ENCODE measurements at regions not wholly inside any gene's neighbourhood (a gene's known extent, or its start where the extent isn't known, plus 50 kb on each side); places are given as distances from the start of the nearest gene placed in this dataset.
"Not testable (repeated sequence)": the region's sequence is repeated elsewhere in the genome, so short reads cannot be mapped to it uniquely, and the experiment has no call there.

DNA sequence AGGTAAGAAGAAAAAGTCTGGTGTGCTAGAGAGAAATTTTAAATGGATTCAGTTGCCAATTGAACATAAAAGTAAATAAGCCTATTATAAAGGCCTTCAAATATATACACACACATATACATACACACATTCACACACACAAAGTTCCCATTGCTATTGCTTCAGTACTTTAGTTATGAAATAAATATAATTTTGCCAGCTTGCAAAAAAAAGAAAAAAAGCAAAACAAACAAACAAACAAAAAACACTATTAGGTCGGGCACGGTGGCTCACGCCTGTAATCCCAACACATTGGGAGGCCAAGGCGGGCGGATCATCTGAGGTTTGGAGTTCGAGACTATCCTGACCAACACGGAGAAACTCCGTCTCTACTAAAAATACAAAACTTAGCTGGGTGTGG, 80.3 kb downstream of the SPIN4 start:
- Histone ChIP-seq H4K20me1 (ENCODE audit: insufficient read depth, low read length) (no peaks in the 10 kb centered on the region), H3K79me2 (ENCODE audit: insufficient read depth, low read length) (no peaks in the 10 kb centered on the region), H3K4me2 (ENCODE audit: insufficient read depth, low read length) (no peak overlapping the region), H3K27ac (ENCODE audit: low read length) (no peak overlapping the region), H3K9me3 (ENCODE audit: insufficient read depth, low read length, severe bottlenecking) (no peaks in the 10 kb centered on the region), H3K4me3 (ENCODE audit: low read depth in 1 of 2, low read length in 2 of 2) (no peak overlapping the region), H3K27me3 (ENCODE audit: insufficient read depth, low read length, poor library complexity) (no peaks in the 10 kb centered on the region), H3K4me1 (ENCODE audit: insufficient read depth, low read length) (no peaks in the 10 kb centered on the region), H3K36me3 (ENCODE audit: insufficient read depth, low read length) (no peaks in the 10 kb centered on the region), H3K9ac (ENCODE audit: low read depth, low read length) (no peak overlapping the region), H2AFZ (ENCODE audit: low read depth, low read length) (no peak overlapping the region)
- ATAC-seq (ENCODE audit: insufficient read depth, low read depth): no peak
- no peak for DNase-seq
- TF ChIP-seq EZH2 (IDR thresholded peaks at IDR 0.05; ENCODE audit: borderline replicate concordance, low read depth, low read length, severe bottlenecking) (no peak), CTCF (IDR thresholded peaks at IDR 0.05; ENCODE audit: borderline replicate concordance, extremely low read depth, low read length, poor library complexity, severe bottlenecking) (no peak)

GRCh38 chrX:63258144-63258543, 93.0 kb downstream of the SPIN4 start:
- no peak overlapping the region for H3K9ac ChIP-seq (ENCODE audit: low read depth, low read length)
- DNase-seq: no peak
- no peak overlapping the region for H3K4me3 ChIP-seq (ENCODE audit: low read depth in 1 of 2, low read length in 2 of 2)
- H3K27ac ChIP-seq (ENCODE audit: low read length): no peak overlapping the region
- H4K20me1 ChIP-seq (ENCODE audit: insufficient read depth, low read length): no peaks in the 10 kb centered on the region
- H3K9me3 ChIP-seq (ENCODE audit: insufficient read depth, low read length, severe bottlenecking): no peaks in the 10 kb centered on the region
- TF ChIP-seq EZH2 (IDR thresholded peaks at IDR 0.05; ENCODE audit: borderline replicate concordance, low read depth, low read length, severe bottlenecking): no peak
- TF ChIP-seq CTCF (IDR thresholded peaks at IDR 0.05; ENCODE audit: borderline replicate concordance, extremely low read depth, low read length, poor library complexity, severe bottlenecking): no peak
- no peaks in the 10 kb centered on the region for H3K4me1 ChIP-seq (ENCODE audit: insufficient read depth, low read length)
- no peak overlapping the region for H2AFZ ChIP-seq (ENCODE audit: low read depth, low read length)
- no peak for ATAC-seq (ENCODE audit: insufficient read depth, low read depth)
- H3K79me2 ChIP-seq (ENCODE audit: insufficient read depth, low read length): no peaks in the 10 kb centered on the region
- no peak overlapping the region for H3K4me2 ChIP-seq (ENCODE audit: insufficient read depth, low read length)
- no peaks in the 10 kb centered on the region for H3K36me3 ChIP-seq (ENCODE audit: insufficient read depth, low read length)
- no peaks in the 10 kb centered on the region for H3K27me3 ChIP-seq (ENCODE audit: insufficient read depth, low read length, poor library complexity)

DNA sequence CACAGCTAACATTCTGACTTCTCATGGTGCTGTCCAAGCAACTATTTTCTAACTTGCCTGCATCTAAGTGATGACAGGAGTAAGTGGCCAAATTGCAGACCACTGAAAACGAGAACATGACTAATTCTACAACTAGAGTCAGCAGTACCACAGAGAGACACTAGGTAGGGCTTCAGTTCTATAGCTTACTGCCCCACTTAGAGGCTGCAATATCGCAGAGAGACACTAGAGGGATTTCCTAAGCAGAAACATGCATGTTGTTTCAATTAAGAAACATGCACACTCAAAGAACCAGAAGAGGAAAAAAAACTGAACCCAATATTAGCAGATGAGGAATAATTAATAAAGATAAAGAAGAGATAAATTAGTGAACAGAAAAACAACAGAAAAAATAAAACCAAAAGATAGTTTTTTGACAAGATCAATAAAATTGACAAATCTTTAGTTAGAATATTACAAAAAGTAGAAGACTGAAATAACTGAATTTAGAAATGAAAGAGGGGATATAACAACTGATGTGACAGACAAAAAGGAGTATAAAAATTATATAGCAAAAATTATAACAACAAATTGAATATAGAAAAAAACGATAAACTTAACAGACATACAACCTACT, 100.8 kb downstream of the SPIN4 start:
- H3K4me1 ChIP-seq (ENCODE audit: insufficient read depth, low read length): no peaks in the 10 kb centered on the region
- no peak overlapping the region for H3K9ac ChIP-seq (ENCODE audit: low read depth, low read length)
- no peaks in the 10 kb centered on the region for H3K9me3 ChIP-seq (ENCODE audit: insufficient read depth, low read length, severe bottlenecking)
- ATAC-seq (ENCODE audit: insufficient read depth, low read depth) (peak; percentile 85), DNase-seq (peak; percentile 62)
- no peak overlapping the region for H3K27ac ChIP-seq (ENCODE audit: low read length)
- H3K4me3 ChIP-seq (ENCODE audit: low read depth in 1 of 2, low read length in 2 of 2): no peak overlapping the region
- TF ChIP-seq EZH2 (IDR thresholded peaks at IDR 0.05; ENCODE audit: borderline replicate concordance, low read depth, low read length, severe bottlenecking): no peak
- peak; percentile 84 for TF ChIP-seq CTCF (IDR thresholded peaks at IDR 0.05; ENCODE audit: borderline replicate concordance, extremely low read depth, low read length, poor library complexity, severe bottlenecking)
- H2AFZ ChIP-seq (ENCODE audit: low read depth, low read length): no peak overlapping the region
- H3K79me2 ChIP-seq (ENCODE audit: insufficient read depth, low read length): no peaks in the 10 kb centered on the region
- no peaks in the 10 kb centered on the region for H3K27me3 ChIP-seq (ENCODE audit: insufficient read depth, low read length, poor library complexity)
- H4K20me1 ChIP-seq (ENCODE audit: insufficient read depth, low read length): no peaks in the 10 kb centered on the region
- no peaks in the 10 kb centered on the region for H3K36me3 ChIP-seq (ENCODE audit: insufficient read depth, low read length)
- H3K4me2 ChIP-seq (ENCODE audit: insufficient read depth, low read length): no peak overlapping the region

- H3K4me1 ChIP-seq (ENCODE audit: insufficient read depth, low read length); H2AFZ ChIP-seq (ENCODE audit: low read depth, low read length); H3K79me2 ChIP-seq (ENCODE audit: insufficient read depth, low read length); H3K4me2 ChIP-seq (ENCODE audit: insufficient read depth, low read length); H3K27me3 ChIP-seq (ENCODE audit: insufficient read depth, low read length, poor library complexity); DNase-seq; H3K27ac ChIP-seq (ENCODE audit: low read length); ATAC-seq (ENCODE audit: insufficient read depth, low read depth); H3K9ac ChIP-seq (ENCODE audit: low read depth, low read length); H4K20me1 ChIP-seq (ENCODE audit: insufficient read depth, low read length); H3K36me3 ChIP-seq (ENCODE audit: insufficient read depth, low read length); H3K9me3 ChIP-seq (ENCODE audit: insufficient read depth, low read length, severe bottlenecking); H3K4me3 ChIP-seq (ENCODE audit: low read depth in 1 of 2, low read length in 2 of 2): not testable (repeated sequence)
Measured at GRCh38 chrX:63242689-63243088, 108.4 kb downstream of the SPIN4 start.

GRCh38 chrX:63235963-63236362, 115.2 kb downstream of the SPIN4 start:
- H3K27ac ChIP-seq (ENCODE audit: low read length); ATAC-seq (ENCODE audit: insufficient read depth, low read depth); H3K36me3 ChIP-seq (ENCODE audit: insufficient read depth, low read length); H3K4me1 ChIP-seq (ENCODE audit: insufficient read depth, low read length); H4K20me1 ChIP-seq (ENCODE audit: insufficient read depth, low read length); H3K9me3 ChIP-seq (ENCODE audit: insufficient read depth, low read length, severe bottlenecking); DNase-seq; H3K4me3 ChIP-seq (ENCODE audit: low read depth in 1 of 2, low read length in 2 of 2); H3K4me2 ChIP-seq (ENCODE audit: insufficient read depth, low read length); H3K9ac ChIP-seq (ENCODE audit: low read depth, low read length); H2AFZ ChIP-seq (ENCODE audit: low read depth, low read length); H3K79me2 ChIP-seq (ENCODE audit: insufficient read depth, low read length); H3K27me3 ChIP-seq (ENCODE audit: insufficient read depth, low read length, poor library complexity): not testable (repeated sequence)

GRCh38 chrX:63233013-63233412, 118.1 kb downstream of the SPIN4 start:
- H3K9me3 ChIP-seq (ENCODE audit: insufficient read depth, low read length, severe bottlenecking); H4K20me1 ChIP-seq (ENCODE audit: insufficient read depth, low read length); H3K4me2 ChIP-seq (ENCODE audit: insufficient read depth, low read length); ATAC-seq (ENCODE audit: insufficient read depth, low read depth); H3K4me1 ChIP-seq (ENCODE audit: insufficient read depth, low read length); H3K79me2 ChIP-seq (ENCODE audit: insufficient read depth, low read length); H3K27me3 ChIP-seq (ENCODE audit: insufficient read depth, low read length, poor library complexity); H3K9ac ChIP-seq (ENCODE audit: low read depth, low read length); H3K4me3 ChIP-seq (ENCODE audit: low read depth in 1 of 2, low read length in 2 of 2); H3K36me3 ChIP-seq (ENCODE audit: insufficient read depth, low read length); H2AFZ ChIP-seq (ENCODE audit: low read depth, low read length); H3K27ac ChIP-seq (ENCODE audit: low read length); DNase-seq: not testable (repeated sequence)

Measured in DND-41 (cell line).